NCI-H226 (cell line): ENCODE measurements at regions not wholly inside any gene's neighbourhood (a gene's known extent, or its start where the extent isn't known, plus 50 kb on each side); places are given as distances from the start of the nearest gene placed in this dataset.
"Not testable (repeated sequence)": the region's sequence is repeated elsewhere in the genome, so short reads cannot be mapped to it uniquely, and the experiment has no call there.

Experiments
- DNase-seq: peaks from one replicate; pipeline ENCODE4 v3.0.0-alpha.2; 2015

- DNase-seq: no peak
Measured at GRCh38 chr7:145252031-145252430, 416.2 kb upstream of the TPK1 start.

- no peak for DNase-seq
Measured at GRCh38 chr7:145224775-145225174, 388.9 kb upstream of the TPK1 start.

GRCh38 chr7:145219461-145219860 is 383.6 kb upstream of the TPK1 start:
- DNase-seq: no peak

GRCh38 chr7:145216866-145217265 is 381.0 kb upstream of the TPK1 start:
- DNase-seq: no peak

- no peak for DNase-seq
Measured at GRCh38 chr7:145212050-145212449, 376.2 kb upstream of the TPK1 start.

GRCh38 chr7:145211211-145211610 is 375.4 kb upstream of the TPK1 start:
- no peak for DNase-seq

- DNase-seq: no peak
Measured at GRCh38 chr7:145193951-145194350, 358.1 kb upstream of the TPK1 start.

GRCh38 chr7:145184956-145185355 is 349.1 kb upstream of the TPK1 start:
- DNase-seq: no peak

GRCh38 chr7:145183069-145183468 is 347.2 kb upstream of the TPK1 start:
- no peak for DNase-seq

- DNase-seq: no peak
Measured at GRCh38 chr7:145175366-145175765, 339.5 kb upstream of the TPK1 start.

GRCh38 chr7:145169908-145170307 is 334.1 kb upstream of the TPK1 start:
- DNase-seq: no peak

GRCh38 chr7:145168879-145169278 is 333.0 kb upstream of the TPK1 start:
- DNase-seq: no peak

GRCh38 chr7:145168427-145168826 is 332.6 kb upstream of the TPK1 start:
- DNase-seq: no peak

- no peak for DNase-seq
Measured at GRCh38 chr7:145156834-145157233, 321.0 kb upstream of the TPK1 start.

GRCh38 chr7:145152589-145152988 is 316.7 kb upstream of the TPK1 start:
- DNase-seq: no peak

GRCh38 chr7:145151676-145152075 is 315.8 kb upstream of the TPK1 start:
- no peak for DNase-seq

- no peak for DNase-seq
Measured at GRCh38 chr7:145147865-145148264, 312.0 kb upstream of the TPK1 start.

- no peak for DNase-seq
Measured at GRCh38 chr7:145143685-145144084, 307.8 kb upstream of the TPK1 start.

GRCh38 chr7:145134377-145134776 is 298.5 kb upstream of the TPK1 start:
- no peak for DNase-seq

GRCh38 chr7:145123502-145123901 is 287.6 kb upstream of the TPK1 start:
- DNase-seq: no peak

- DNase-seq: no peak
Measured at GRCh38 chr7:145106001-145106400, 270.1 kb upstream of the TPK1 start.

GRCh38 chr7:145105561-145105960 is 269.7 kb upstream of the TPK1 start:
- no peak for DNase-seq

- no peak for DNase-seq
Measured at GRCh38 chr7:145104400-145104799, 268.5 kb upstream of the TPK1 start.

GRCh38 chr7:145102199-145102598 is 266.3 kb upstream of the TPK1 start:
- not testable (repeated sequence) for DNase-seq

GRCh38 chr7:145092766-145093165 is 256.9 kb upstream of the TPK1 start:
- DNase-seq: no peak

GRCh38 chr7:145088111-145088745 is 252.4 kb upstream of the TPK1 start:
- DNase-seq: no peak
